MCF 10A (cell line): ENCODE measurements at regions not wholly inside any gene's neighbourhood (a gene's known extent, or its start where the extent isn't known, plus 50 kb on each side); places are given as distances from the start of the nearest gene placed in this dataset.

Experiments
- BruUV-seq: library from RNA; stranded (reverse); fragments of 400-500 nt; replicated peaks from 2 replicates; lab custom pipeline; 2021; lab: Mats Ljungman, UMichigan
- CTCF ChIA-PET: fragments of 300-600 bp; sonication (Branson Sonifier 250); formaldehyde crosslinking; extraction: SDS; loops from one replicate; lab custom pipeline; 2021; ENCODE audit warnings: antibody characterized with exemption, inconsistent platforms; lab: Yijun Ruan, JAX
- POLR2A ChIA-PET: fragments of 300-600, 350-650 bp; sonication (Branson Sonifier 250); formaldehyde crosslinking; extraction: SDS; loops from one replicate; lab custom pipeline; 2020; ENCODE audit warnings: antibody characterized with exemption, inconsistent platforms; lab: Yijun Ruan, JAX
- DNase-seq: peaks from one replicate; pipeline ENCODE4 v3.0.0-alpha.2; 2018; ENCODE audit not compliant: unreplicated experiment
- H3K27ac Mint-ChIP-seq: one replicate; pipeline ENCODE4 v1.8.0; 2022; ENCODE audit warnings: mild to moderate bottlenecking, low read depth, mixed read lengths; ENCODE audit not compliant: unreplicated experiment
- H3K27me3 Mint-ChIP-seq: one replicate; pipeline ENCODE4 v1.8.0; 2022; ENCODE audit warnings: mixed read lengths; ENCODE audit not compliant: insufficient read depth, unreplicated experiment
- H3K36me3 Mint-ChIP-seq: one replicate; pipeline ENCODE4 v1.8.0; 2022; ENCODE audit warnings: mild to moderate bottlenecking, moderate library complexity, mixed read lengths; ENCODE audit not compliant: insufficient read depth, unreplicated experiment
- H3K4me1 Mint-ChIP-seq: one replicate; pipeline ENCODE4 v1.8.0; 2022; ENCODE audit warnings: mixed read lengths; ENCODE audit not compliant: insufficient read depth, unreplicated experiment
- H3K4me3 Mint-ChIP-seq: one replicate; pipeline ENCODE4 v1.8.0; 2022; ENCODE audit warnings: mild to moderate bottlenecking, moderate library complexity, mixed read lengths; ENCODE audit not compliant: unreplicated experiment
- H3K9me3 Mint-ChIP-seq: one replicate; pipeline ENCODE4 v1.8.0; 2022; ENCODE audit warnings: mixed read lengths; ENCODE audit not compliant: unreplicated experiment
- CTCF ChIP-seq: fragments of 200-600 bp; IDR thresholded peaks from one replicate; pipeline ENCODE4 v1.8.0; 2022; ENCODE audit warnings: antibody characterized with exemption, mild to moderate bottlenecking; ENCODE audit not compliant: unreplicated experiment
- intact Hi-C: fragments of 100-400 bp; cut with micrococcal nuclease; formaldehyde crosslinking; loops from 2 replicates; pipeline ENCODE4 v1.14.1; 2022

- ChIA-PET CTCF (no interaction called here), POLR2A (interaction anchor here (0.7 to 1.2 kb wide), 2 partner anchors 29 to 177 kb away, joined by 3 read pairs; no protein-coding TSS in a partner anchor)
- no peak overlapping the region for H3K27ac Mint-ChIP-seq
- H3K9me3 Mint-ChIP-seq: peaks cover 7% of the 10 kb centered on the region
- no peaks in the 10 kb centered on the region for H3K27me3 Mint-ChIP-seq
- BruUV-seq: no TSS peak
- H3K36me3 Mint-ChIP-seq: no peaks in the 10 kb centered on the region
- no peak for DNase-seq
- no peak for TF ChIP-seq CTCF
- H3K4me1 Mint-ChIP-seq: peaks cover 2% of the 10 kb centered on the region
- intact Hi-C loops: no loop called here
- H3K4me3 Mint-ChIP-seq: no peak overlapping the region
Observed at GRCh38 chr5:143462431-143462830, 58.9 kb upstream of the NR3C1 start.

- ChIA-PET POLR2A (interaction anchor here (0.7 to 1.4 kb wide), 3 partner anchors 9 to 21 kb away, joined by 3 to 4 read pairs (median 3); no protein-coding TSS in a partner anchor), CTCF (no interaction called here)
- no peaks in the 10 kb centered on the region for H3K9me3 Mint-ChIP-seq
- intact Hi-C loops: no loop called here
- H3K36me3 Mint-ChIP-seq: no peaks in the 10 kb centered on the region
- H3K4me3 Mint-ChIP-seq: no peak overlapping the region
- H3K27me3 Mint-ChIP-seq: no peaks in the 10 kb centered on the region
- H3K27ac Mint-ChIP-seq: no peak overlapping the region
- no TSS peak for BruUV-seq
- peaks cover 8% of the 10 kb centered on the region for H3K4me1 Mint-ChIP-seq
- TF ChIP-seq CTCF: no peak
- DNase-seq: no peak
Observed at GRCh38 chr5:143459433-143459832, 55.9 kb upstream of the NR3C1 start.

GRCh38 chr5:143456952-143457547 lies 53.6 kb upstream of the NR3C1 start:
- CTCF ChIA-PET: no interaction called here

More at GRCh38 chr5:143456952-143457547, 53.6 kb upstream of the NR3C1 start:
- Mint-ChIP-seq H3K36me3 (no peaks in the 10 kb centered on the region), H3K27me3 (no peaks in the 10 kb centered on the region), H3K4me3 (no peak overlapping the region), H3K4me1 (peaks cover 8% of the 10 kb centered on the region), H3K9me3 (no peaks in the 10 kb centered on the region), H3K27ac (no peak overlapping the region)
- POLR2A ChIA-PET: interaction anchor here (0.9 kb wide), 1 partner anchor 39 kb away, joined by 3 read pairs; no protein-coding TSS in a partner anchor
- no TSS peak for BruUV-seq
- DNase-seq: peak; percentile 70
- intact Hi-C loops: no loop called here
- TF ChIP-seq CTCF: no peak
